GM12873 (cell line): ENCODE measurements at regions not wholly inside any gene's neighbourhood (a gene's known extent, or its start where the extent isn't known, plus 50 kb on each side); places are given as distances from the start of the nearest gene placed in this dataset.

Experiments
- TF ChIP-seq, protein P1 (sequence below): IDR thresholded peaks from 2 replicates; pipeline ENCODE4 v1.5.1; 2012; ENCODE audit warnings: low read depth, mild to moderate bottlenecking, moderate library complexity, low read length, control low read depth; ENCODE audit not compliant: insufficient read depth; ENCODE audit errors: missing control alignments

DNA sequence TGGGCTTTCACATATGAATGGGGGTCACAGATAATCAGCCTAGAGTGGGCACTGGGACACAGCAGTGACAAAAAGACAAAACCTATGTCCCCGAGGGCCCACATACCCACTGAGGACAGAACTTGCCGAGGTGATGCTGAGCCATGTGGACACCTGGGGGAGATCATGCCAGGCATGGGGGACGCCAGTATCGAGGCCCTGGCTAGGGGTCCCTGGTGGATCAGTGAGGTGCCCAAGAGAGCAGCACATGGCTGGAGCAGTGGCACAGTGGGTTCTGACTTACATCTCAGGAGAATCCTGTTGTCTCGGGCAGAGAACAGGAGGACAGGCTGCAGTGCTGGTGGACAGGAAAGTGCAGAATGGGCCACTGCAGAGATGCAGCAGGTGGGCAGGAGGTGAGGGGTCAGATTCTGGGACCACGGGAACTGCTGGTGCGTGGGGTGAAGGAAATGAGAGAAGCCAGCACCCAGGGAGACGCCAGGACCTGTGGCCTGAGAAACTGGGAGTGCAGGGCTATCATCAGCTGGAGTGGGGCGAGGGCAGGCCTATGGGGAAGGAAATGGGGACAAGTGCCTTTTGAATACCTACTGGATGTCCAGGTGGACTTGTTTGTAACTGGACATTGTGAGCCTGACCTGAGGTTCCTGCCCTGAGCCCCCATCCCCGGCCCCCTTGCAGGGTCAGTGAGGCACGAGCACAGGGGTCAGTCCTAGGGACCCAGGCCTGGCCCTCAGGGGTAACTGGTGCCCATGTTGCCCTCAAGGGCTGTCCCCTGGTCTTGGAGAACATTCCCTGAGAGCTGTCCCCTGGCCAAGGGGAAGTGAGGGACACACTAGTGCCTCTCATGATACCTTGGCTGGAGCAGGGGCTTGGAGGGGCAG is 91.2 kb upstream of the RET start:
- TF ChIP-seq, protein P1, sequence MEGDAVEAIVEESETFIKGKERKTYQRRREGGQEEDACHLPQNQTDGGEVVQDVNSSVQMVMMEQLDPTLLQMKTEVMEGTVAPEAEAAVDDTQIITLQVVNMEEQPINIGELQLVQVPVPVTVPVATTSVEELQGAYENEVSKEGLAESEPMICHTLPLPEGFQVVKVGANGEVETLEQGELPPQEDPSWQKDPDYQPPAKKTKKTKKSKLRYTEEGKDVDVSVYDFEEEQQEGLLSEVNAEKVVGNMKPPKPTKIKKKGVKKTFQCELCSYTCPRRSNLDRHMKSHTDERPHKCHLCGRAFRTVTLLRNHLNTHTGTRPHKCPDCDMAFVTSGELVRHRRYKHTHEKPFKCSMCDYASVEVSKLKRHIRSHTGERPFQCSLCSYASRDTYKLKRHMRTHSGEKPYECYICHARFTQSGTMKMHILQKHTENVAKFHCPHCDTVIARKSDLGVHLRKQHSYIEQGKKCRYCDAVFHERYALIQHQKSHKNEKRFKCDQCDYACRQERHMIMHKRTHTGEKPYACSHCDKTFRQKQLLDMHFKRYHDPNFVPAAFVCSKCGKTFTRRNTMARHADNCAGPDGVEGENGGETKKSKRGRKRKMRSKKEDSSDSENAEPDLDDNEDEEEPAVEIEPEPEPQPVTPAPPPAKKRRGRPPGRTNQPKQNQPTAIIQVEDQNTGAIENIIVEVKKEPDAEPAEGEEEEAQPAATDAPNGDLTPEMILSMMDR = no peak

DNA sequence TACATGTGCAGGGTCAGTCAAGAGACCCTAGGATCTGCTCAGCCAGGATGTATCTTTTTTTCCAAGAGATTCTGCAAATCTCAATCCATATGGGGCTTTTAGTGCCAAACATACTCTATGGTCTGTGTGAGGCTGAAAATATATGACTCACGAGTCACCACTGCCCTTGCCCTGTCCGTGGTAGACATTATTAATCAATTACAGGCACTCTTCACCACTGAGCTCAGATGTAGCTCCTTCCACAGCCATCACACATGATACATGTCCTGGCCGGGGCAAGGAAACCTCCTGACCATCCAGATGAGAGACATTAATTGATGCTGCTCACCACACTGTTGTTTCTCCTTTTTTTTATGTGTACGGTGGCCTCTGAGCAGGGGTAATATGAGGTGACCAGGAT is 90.2 kb upstream of the RET start:
- TF ChIP-seq, protein P1 = no peak

DNA sequence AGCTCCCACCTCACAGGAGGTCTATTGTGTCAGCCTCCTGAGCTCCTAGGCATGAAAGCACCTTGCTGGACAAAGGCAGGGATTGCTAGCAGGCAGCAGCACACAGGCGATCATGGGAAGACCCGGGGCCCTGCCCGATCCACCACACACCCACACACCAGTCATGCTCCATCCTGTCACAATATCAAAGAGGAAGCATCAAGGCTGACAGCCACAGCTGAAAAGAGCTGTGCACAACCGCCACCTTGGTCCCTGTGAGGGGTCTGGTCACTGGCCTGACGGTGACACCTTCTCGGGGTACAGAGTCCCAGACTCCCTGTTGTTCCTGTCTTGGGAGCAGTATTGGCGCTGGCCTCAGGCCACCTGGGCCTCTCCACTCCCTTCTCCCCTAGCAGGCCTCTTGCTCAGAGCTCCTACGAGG is 89.7 kb upstream of the RET start:
- TF ChIP-seq, protein P1 = no peak

DNA sequence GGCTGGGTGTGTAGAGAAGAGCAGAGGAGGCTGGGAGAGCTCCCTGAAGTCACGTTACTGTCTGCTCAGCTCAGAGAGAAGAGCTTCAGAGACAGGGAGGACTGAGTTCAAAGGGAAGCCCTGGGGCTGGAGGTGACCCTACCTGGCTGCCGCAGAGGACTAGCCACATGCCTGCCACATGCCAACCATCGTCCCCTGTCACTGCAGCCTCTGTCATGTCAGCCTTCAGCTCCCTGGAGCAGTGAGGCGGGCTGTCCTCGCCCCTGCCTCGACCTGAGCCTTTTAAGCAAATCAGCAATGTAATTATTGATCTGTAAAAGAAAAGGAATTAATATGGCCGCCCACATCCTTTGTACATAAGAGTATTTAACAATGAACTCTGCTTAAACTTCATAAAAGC is 89.3 kb upstream of the RET start:
- TF ChIP-seq, protein P1 = no peak

DNA sequence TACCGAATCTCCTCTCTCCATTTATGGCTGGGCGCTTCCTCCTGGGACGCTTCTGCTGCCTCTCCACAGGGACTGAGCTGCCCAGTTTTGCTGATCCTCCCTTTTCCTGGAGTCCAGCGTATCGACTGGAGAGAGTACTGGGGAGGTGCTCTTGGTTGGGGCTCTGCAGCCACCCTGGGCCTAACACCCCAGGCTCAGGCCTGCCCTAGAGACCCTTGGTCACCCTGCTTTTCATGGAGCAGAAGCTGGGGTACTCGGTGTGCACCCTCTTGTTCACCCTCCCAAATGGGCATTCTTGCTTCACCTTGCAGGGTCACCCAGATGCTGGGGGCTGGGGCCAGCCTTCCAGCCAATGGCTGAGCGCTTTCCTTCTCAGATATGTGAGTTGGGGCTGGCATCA is 88.8 kb upstream of the RET start:
- TF ChIP-seq, protein P1 = no peak

DNA sequence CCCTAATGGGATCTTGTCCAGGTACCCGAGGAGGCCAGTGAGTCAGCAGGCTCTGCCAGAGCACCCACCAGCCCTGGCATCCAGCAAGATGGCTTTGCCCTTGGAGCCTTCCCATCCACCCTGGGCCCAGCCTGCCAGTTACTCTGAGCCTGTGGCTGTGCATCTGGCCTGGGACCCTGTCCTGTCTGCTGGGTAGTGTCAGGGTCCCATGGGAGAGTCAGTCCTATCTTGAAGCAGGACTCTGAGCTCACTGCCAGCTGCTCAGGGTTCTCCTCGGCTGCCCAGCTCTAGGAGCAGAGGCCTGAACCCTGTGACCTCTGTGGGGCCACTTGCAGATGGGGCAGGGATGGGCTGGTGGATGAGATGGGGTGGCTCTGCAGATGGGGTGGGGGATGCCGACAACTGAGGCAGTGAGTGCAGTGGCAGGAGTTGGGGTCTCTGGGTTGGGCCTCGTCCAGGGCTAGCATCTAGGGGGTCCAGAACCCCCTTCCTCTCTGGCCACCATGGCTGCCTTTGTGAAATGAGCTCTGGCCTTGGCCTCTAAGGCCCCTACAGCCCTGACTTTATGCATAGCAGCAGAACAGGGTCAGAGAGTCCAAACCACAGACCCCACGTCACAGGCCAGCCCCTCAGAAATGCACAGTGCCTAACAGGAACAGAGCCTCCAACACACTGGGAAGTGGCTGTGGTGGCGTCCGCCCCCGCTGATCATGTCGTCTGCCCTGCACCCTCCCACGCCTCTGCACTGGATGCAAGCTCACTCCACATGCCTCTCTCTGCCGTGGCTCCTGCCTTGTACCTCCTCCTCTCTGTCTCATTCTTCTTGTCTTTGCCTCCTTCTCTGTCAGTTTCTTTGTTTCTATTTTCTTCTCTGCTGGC is 88.1 kb upstream of the RET start:
- TF ChIP-seq, protein P1 = no peak

DNA sequence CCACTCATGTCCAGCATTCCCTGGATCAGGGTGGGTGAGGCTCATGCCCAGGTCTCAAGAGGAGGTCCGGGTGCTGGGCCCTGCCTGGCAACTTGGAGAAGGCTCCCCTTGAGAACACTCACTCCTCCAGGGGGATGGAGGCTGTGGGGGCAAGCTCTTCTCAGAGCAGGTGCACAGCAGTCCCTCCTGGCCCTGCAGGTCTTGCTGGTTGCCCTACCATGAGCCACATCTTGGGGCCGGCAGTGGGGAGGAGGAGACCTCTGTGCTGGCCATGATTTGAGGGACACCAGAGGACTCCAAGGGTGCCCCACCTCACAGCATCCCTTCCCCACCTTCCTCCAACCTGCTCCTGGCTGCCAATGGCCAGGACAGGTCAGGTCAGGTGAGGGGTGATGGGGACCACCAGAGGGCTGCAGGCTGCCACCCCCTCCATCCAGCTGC is 87.4 kb upstream of the RET start:
- TF ChIP-seq, protein P1 = no peak
